ENCODE measurements at regions not wholly inside any gene's neighbourhood (a gene's known extent, or its start where the extent isn't known, plus 50 kb on each side); places are given as distances from the start of the nearest gene placed in this dataset.

GRCh38 chr1:217095050-217095622, 371.9 kb upstream of the ESRRG start:
- TF ChIP-seq POLR2A (IDR thresholded peaks at IDR 0.05) (no peak), CTCF (IDR thresholded peaks at IDR 0.05) (no peak)
